HL-60 (cell line): ENCODE measurements at regions not wholly inside any gene's neighbourhood (a gene's known extent, or its start where the extent isn't known, plus 50 kb on each side); places are given as distances from the start of the nearest gene placed in this dataset.

Experiments
- DNase-seq, 2 experiments: peaks; one replicate each; pipeline ENCODE4 v3.0.0-alpha.2; 2010 to 2020; ENCODE audit warnings: low read depth in 1 of 2, low spot score in 1 of 2
- H3K27ac ChIP-seq: fragments of 250-450 bp; sonication (Bioruptor Pico); replicated peaks from 2 replicates; pipeline ENCODE4 v1.5.1; 2020; ENCODE audit warnings: mild to moderate bottlenecking, moderate library complexity
- H3K27me3 ChIP-seq: fragments of 250-450 bp; sonication (Bioruptor Pico); 2 replicates; pipeline ENCODE4 v1.5.1; 2021; ENCODE audit warnings: mild to moderate bottlenecking, moderate library complexity; ENCODE audit not compliant: insufficient read depth, poor library complexity, severe bottlenecking
- H3K4me3 ChIP-seq: replicated peaks from 2 replicates; pipeline ENCODE4 v1.5.1; 2011; ENCODE audit warnings: mild to moderate bottlenecking, control low read depth, low read length; ENCODE audit not compliant: insufficient read depth
- CTCF ChIP-seq: IDR thresholded peaks from one replicate; pipeline ENCODE4 v1.5.1; 2011; ENCODE audit warnings: low read length, control low read depth, inconsistent platforms; ENCODE audit not compliant: insufficient read depth
- GABPA ChIP-seq: IDR thresholded peaks from 2 replicates; pipeline ENCODE4 v1.6.1; 2012; ENCODE audit warnings: low read depth
- POLR2AphosphoS5 ChIP-seq: IDR thresholded peaks from 2 replicates; pipeline ENCODE4 v1.6.1; 2012; ENCODE audit warnings: low read depth
- REST ChIP-seq: IDR thresholded peaks from 2 replicates; pipeline ENCODE4 v1.6.1; 2012; ENCODE audit warnings: low read depth; ENCODE audit not compliant: insufficient replicate concordance
- SPI1 ChIP-seq: IDR thresholded peaks from 2 replicates; pipeline ENCODE4 v1.6.1; 2012; ENCODE audit warnings: low read depth, mild to moderate bottlenecking, borderline replicate concordance

GRCh38 chr9:96122282-96122681, 179.7 kb downstream of the HSD17B3 start:
- Histone ChIP-seq H3K4me3 (no peak overlapping the region), H3K27me3 (no peaks in the 10 kb centered on the region), H3K27ac (no peak overlapping the region)
- no peak for DNase-seq
- no peak for TF ChIP-seq REST

- Histone ChIP-seq H3K27ac (no peak overlapping the region), H3K27me3 (no peaks in the 10 kb centered on the region), H3K4me3 (no peak overlapping the region)
- TF ChIP-seq GABPA, result no peak
- no peak for TF ChIP-seq POLR2AphosphoS5
- no peak for TF ChIP-seq CTCF
- TF ChIP-seq SPI1, result no peak
- TF ChIP-seq REST, result no peak
- DNase-seq, result no peak
These were observed 180.8 kb downstream of the HSD17B3 start for GRCh38 chr9:96121136-96121535.

GRCh38 chr9:96117398-96118080, 184.4 kb downstream of the HSD17B3 start:
- DNase-seq, result peak; percentile 52 to 68
- TF ChIP-seq REST (no peak), SPI1 (peak; percentile 86), POLR2AphosphoS5 (no peak), GABPA (no peak), CTCF (no peak)
- Histone ChIP-seq H3K27ac (peak overlapping the region; percentile 16; the same call in 1 of the 2 replicates), H3K4me3 (no peak overlapping the region), H3K27me3 (no peaks in the 10 kb centered on the region)
